DMS 273 (cell line): ENCODE measurements at regions not wholly inside any gene's neighbourhood (a gene's known extent, or its start where the extent isn't known, plus 50 kb on each side); places are given as distances from the start of the nearest gene placed in this dataset.
A peak's percentile ranks its signal among the peaks of the same experiment; 100 is the strongest.

Source experiments
- DNase-seq: peaks from one replicate; lab custom pipeline; 2025; ENCODE audit not compliant: unreplicated experiment; lab: John Stamatoyannopoulos, UW

DNA sequence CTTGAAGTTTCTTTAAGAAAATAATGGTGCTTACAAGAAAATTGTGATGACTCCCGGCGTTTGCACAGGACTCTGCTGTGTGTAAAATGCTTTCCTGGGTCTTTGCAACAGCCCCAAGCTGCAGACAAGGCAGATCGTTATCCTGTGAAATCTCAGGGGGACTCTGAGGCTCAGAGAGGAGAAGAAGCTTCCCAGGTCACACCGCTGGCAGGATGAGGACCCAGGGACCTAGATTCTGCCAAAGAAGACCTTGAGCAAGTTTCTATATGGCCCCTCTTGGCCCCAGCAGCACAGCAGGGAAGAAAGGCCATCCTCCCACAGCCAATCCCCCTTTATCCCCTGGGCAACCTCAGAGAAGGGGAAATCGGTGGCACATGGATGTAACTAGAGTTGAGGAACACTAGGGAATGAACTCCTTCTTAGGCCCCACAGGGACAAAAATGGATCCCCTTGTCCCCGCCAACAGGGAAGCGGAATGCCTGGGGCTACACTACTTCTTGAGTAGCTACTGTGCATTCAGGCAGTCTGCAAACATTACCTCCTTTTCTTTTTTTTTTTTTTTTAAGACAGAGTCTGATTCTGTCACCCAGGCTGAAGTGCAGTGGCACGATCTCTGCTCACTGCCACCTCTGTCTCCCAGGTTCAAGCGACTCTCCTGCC lies 72.8 kb downstream of the CPN2 start:
- no peak for DNase-seq

DNA sequence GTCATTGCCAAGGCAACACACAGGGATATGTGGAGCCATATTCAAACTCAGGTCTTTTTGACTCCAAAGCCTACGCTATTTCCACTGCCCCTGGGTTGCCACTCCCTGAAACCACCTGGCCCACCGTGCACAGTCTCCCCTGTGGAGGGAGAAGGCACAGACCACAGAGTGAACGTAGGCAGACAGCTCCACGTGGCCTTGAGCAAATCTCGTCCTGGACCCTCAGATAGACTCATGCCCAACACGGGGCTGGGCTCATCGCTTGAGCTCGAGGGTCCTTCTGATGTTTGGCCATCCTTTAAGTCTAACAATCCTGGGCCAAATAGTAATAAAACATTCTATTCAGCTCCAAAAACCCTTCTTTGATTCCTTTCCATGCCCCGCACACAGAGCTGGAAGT lies 72.0 kb downstream of the CPN2 start:
- DNase-seq: no peak

DNA sequence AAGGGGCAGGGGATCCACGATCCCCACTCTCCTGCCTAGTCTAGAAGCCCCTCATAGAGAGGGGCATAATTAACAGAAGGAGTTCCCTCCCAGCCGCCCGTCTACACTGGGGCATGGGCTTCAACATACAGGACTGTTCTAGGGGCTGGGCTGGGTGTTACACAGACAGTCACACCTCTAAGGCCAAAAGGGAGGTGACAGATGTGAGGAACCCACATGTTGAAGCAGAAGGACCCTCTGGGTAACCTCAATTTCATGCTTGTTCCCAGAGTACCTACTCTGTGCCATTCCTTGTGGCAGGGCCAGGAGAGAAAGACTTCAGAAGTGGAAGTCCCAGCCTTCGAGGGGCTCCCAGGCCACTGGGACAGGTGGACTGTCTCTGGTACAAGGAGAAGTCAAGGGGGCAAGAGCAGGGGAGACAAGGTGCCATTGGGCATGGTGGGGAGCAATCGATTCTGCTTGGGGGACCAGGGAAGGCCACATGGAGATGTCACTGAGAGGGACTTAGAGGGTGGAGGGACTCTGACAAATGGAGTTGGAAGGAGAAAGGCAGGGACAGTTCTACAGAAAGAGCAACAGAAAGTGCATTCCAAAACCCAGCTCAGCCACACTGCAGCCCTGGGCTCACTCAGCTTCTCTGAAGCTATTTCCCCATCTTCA lies 71.3 kb downstream of the CPN2 start:
- no peak for DNase-seq

DNA sequence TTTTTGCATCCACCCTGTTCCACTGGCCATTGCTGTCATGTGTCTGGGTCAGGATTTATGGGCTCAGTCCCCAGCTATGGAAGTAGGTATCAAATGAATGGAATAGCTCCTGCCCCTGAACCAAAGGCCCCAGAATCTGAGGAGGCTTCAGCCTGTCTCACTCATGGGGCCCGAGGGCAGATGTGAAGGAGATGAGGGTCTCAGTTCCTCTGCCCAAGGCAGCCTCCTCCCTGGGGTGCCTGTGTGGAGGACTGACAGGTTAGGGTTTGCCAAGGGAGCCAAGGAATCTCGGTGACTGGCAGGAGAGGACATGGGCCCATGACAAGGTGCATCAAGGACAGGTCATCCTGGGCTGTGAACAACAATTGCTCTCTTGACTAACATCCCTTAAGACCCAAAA lies 70.4 kb downstream of the CPN2 start:
- DNase-seq: no peak

DNA sequence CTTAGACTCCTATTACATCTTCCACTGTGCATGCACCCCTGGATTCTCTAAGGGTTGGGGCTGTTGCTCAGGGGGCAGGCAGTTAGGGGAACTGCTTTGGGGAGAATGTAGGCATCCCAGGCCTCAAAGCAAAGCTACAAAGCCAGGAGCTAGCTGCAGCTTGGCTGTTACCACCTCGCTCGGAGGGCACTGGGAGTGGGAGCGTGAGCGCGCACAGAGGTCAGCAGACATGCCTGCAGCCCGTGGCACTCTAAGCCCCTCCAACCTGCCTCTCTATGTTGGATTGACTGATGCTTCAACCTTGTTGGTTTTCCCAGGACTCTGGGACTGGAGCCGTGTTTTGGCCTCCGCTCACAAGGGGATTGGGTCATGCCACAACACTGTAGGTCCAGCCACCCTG lies 69.8 kb downstream of the CPN2 start:
- no peak for DNase-seq

DNA sequence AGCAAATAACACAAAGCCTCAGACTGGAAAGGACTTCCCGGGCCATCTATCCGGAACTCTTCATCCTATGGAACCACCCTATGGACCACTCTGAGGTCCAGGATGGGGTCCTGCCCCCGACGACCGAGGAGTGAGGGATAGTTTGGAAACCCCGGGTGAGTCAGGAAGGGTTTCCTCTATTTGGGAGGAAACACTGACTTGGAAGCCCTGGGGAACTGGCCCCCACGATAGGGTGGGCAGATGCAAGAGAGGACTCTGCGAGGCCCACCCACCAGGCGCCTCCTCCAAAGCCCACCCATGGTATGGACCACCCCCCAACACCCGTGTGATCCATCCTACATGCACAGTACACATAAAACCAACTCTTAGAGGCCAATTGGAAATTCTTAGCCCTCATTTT lies 69.4 kb downstream of the CPN2 start:
- DNase-seq: no peak

DNA sequence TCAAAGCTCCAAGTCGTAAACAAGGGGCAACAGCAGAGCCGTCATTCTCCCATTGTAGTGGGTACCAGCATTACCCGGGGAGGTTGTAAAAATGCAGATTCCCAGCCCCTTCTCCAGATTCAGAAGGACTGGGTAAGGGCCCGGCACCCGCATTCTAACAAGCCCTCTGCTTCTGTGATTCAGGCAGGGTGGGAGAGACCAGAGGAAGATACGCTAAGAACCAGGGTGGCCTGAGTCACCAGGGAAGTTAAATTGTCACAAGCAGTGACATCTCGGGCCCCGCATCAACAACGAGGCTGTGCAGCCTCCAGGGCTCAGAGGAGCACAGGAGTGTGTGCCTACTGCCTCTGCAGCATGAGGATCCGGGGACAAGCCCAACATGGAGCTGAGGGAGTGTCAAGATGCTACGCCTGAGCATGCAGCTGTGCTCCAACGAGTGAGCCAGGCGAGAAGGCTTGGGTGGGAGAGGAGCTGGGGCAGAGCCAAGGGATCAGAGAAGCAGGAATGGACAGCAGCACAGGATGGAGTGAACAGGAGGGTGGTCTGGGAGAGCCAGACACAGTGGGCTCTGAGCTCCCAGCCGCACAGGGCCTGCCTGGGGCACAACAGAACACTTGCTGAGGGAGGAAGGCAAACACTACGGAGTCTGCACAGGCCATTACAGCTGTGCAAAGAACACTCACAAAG lies 68.5 kb downstream of the CPN2 start:
- DNase-seq: no peak

DNA sequence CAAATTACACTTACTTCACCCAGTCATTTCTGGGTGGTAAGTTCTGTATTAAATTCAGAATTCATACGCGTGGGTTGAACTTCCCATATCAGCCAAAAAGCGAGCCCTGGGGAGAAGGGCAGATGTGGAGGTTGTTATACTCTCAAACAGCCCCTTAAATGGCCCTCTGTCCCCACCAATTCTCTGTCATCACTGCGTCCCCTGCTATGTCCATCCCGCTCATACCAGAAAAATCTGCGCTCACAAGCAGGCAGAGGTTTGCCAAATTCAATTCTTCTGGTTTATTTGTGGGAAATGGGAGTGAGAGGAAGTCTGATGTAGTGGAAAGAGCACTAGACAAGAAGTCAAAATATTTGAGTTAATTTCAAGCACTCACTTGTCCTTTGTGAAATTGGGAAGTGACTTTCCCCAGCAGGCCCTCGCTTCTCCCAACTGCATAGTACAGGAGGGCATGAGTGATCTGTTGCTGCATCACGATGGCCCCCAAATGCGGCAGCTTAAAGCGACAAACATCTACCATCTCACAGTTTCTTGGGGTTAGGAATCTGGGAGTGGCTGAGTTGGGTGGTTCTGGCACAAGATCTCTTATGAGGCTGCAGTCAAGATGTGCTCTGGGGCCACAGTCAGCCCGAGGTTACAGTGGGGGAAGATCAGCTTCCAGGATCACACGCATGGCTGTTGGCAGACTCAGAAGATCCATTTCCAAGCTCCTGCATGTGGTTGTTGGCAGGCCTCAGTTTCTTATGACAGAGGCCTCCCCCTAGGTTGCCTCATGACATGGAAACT lies 67.7 kb downstream of the CPN2 start:
- DNase-seq: no peak

DNA sequence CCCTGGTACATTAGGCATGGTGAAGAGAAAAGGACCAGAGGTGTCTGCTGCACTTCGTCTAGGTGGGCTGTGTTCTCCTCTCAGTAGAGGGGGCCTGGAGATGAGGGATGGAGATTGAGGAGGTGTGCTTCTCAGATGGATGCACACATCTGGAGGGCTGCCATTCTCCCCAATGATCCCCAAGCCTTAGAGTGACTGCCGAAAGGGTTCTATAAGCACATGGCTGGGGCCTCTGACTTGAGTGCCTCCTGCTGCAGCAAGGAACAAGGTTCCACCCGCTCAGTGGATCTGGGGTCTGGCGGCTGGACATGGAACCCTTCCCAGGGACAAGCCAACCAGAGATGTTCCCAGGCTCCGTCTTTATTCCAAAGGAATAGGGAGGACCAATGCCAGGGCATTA lies 66.8 kb downstream of the CPN2 start:
- no peak for DNase-seq

DNA sequence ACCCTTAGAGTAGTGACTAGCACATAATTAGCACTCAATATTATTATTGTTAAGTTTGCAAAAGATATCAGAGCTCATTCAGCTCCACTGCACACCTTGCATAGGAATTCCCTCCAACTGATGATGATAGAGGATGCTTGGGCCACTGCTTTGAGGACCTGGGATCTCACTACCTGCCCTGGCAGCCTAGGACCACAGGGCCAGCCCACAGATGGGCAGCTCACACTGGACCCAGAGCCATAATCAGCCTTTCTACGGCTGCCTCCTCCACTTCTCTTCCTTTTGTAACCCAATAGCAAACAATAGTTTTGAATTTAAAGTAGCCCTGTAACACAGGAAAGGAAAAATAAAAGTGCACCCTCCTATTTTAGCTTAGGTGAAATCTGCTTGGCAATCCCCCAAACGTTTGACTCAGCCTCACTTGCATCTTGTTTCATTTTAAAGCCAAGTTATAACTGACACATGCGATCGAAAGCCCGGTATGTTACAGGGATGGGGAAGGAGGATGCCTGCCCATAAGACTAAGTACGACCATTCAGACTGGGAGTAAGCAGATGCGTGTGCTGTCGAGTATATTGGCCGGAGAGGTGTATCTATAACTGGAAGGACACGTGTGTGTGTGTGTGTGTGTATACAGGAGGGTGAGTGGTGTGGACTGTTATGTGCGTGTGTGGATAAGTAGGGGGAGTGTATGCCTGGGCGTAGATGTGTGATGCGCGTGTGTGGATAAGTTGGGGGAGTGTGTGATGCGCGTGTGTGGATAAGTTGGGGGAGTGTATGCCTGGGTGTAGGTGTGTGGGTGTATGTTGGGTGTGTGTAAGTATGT lies 65.9 kb downstream of the CPN2 start:
- DNase-seq: no peak

DNA sequence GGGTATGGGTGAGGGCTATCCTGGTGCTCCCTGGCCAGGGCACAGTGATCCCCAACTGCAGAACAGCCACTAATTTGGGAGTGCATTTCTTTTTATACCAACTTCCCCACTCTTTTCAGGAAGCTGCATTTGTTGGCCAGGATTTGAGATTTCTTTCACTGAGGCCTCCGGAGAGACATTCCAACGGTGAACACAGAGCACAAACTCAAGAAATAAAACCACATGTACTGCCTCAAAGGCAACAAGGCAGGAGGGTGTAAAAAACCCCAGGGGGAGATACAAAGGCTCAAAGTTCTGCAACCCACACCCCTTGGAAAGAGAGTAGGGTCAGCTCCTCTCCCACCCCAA lies 65.3 kb downstream of the CPN2 start:
- DNase-seq: no peak

DNA sequence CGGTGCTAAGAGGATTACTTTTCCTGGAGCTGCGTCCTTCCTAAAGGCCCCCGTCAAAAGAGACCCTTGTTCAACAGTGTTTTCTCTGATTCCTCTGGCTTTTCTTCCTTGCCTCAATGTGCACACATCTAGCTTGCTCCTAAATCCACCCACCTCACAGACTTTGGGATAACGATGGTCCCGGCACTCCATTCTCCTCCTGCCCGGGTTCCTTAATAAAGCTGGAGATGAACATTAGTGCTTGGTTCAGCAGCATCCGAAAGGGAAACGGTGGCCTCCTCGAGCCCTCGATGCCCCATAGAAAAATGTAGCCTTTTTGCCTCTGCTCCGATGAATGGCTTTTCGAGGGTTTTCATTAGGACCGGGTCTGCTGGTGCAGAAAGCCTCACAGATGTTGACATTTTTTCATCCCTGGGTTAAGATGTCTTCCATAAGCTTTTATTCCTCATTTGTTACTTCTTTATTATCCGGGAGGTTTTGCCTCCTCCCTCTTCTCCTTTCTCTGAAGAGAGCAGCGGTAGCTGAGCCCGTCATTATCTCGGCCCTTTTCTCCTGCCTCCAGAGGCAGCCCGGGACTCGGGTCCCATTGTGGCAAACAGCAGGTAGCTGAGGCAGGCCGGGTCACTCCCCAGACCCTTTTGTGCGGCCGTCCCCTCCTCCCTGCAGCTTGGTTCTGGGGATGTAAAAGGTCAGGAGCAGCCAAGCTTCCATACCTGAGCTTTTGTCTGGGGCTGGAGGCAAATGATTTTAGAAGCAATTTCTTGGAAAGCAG lies 64.6 kb downstream of the CPN2 start:
- DNase-seq: no peak

DNA sequence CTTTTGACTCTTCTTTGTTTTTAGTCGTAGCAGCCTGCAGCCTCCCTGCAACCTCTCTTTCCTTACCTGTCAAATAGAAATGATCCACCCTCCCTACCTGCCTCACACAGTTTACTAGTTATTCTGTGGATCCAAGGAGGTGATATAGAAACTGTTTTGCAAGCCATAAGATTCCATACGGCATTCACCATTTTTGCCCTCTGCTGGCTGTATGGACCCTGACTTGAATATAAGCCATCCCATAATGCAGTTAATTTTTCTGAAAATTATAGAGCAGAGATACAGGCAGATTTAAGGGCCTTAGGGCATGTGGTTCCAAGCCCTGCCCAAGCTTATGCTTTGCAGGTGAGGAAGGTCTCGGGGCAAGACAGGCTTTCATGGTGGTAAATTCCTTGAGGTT lies 63.8 kb downstream of the CPN2 start:
- peak; percentile 28 for DNase-seq

DNA sequence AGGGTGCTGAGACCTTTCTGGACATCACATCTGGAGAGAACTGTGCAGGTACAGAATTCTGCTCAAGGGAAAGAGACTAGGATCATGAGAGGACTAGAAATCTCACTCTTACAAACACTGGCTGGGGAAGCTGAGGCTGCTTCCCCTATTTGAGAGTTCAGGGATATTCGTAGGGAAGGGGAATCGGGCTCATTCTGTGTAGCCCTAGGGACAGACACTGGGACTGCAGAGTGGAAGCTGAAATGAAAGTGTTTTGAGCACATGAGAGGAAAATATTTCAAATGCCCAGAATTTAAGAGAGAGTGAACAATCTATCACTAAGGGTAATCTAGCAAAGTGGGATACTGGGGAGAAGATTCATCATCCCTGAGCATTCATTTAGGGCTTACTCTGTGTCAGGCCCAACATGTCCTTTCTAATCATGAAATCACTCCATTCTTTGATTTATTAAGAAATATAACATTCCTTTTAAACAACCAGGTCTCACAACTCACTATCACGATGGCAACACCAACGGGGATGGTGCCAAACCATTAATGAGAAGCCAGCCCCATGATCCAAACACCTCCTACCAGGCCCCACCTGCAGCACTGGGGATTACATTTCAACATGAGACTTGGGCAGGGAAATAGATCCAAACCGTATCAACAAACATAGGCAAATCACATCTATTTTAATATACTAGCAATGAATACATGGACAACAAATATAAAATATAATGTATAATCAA lies 63.0 kb downstream of the CPN2 start:
- no peak for DNase-seq
